Endothelial cell (in vitro differentiated cells): ENCODE measurements at regions not wholly inside any gene's neighbourhood (a gene's known extent, or its start where the extent isn't known, plus 50 kb on each side); places are given as distances from the start of the nearest gene placed in this dataset.

ENCODE experiments used
- DNase-seq: peaks from one replicate; pipeline ENCODE4 v3.0.0; 2021; ENCODE audit warnings: low spot score
- H3K27ac Mint-ChIP-seq: one replicate; pipeline ENCODE4 v1.8.0; 2021; ENCODE audit warnings: mixed read lengths, inconsistent platforms; ENCODE audit not compliant: unreplicated experiment
- H3K27me3 Mint-ChIP-seq: one replicate; pipeline ENCODE4 v1.8.0; 2021; ENCODE audit warnings: mild to moderate bottlenecking, moderate library complexity, mixed read lengths, inconsistent platforms; ENCODE audit not compliant: unreplicated experiment
- H3K36me3 Mint-ChIP-seq: one replicate; pipeline ENCODE4 v1.8.0; 2021; ENCODE audit warnings: mild to moderate bottlenecking, low read depth, mixed read lengths, inconsistent platforms; ENCODE audit not compliant: unreplicated experiment
- H3K4me1 Mint-ChIP-seq: one replicate; pipeline ENCODE4 v1.8.0; 2021; ENCODE audit warnings: mild to moderate bottlenecking, mixed read lengths, inconsistent platforms; ENCODE audit not compliant: unreplicated experiment
- H3K4me3 Mint-ChIP-seq: one replicate; pipeline ENCODE4 v1.8.0; 2021; ENCODE audit warnings: mild to moderate bottlenecking, mixed read lengths, inconsistent platforms; ENCODE audit not compliant: unreplicated experiment
- H3K9me3 Mint-ChIP-seq: one replicate; pipeline ENCODE4 v1.8.0; 2021; ENCODE audit warnings: mixed read lengths, inconsistent platforms; ENCODE audit not compliant: unreplicated experiment
- CTCF ChIP-seq: fragments of 200-600 bp; sonication (generic); IDR thresholded peaks from one replicate; pipeline ENCODE4 v1.5.0; 2021; ENCODE audit warnings: antibody characterized with exemption; ENCODE audit not compliant: unreplicated experiment

- H3K27ac Mint-ChIP-seq, result no peak overlapping the region
- no peaks in the 10 kb centered on the region for H3K9me3 Mint-ChIP-seq
- no peak overlapping the region for H3K4me3 Mint-ChIP-seq
- H3K4me1 Mint-ChIP-seq, result peaks cover 12% of the 10 kb centered on the region
- no peak for DNase-seq
- TF ChIP-seq CTCF, result no peak
- no peaks in the 10 kb centered on the region for H3K36me3 Mint-ChIP-seq
- peaks cover 4% of the 10 kb centered on the region for H3K27me3 Mint-ChIP-seq
Observed at GRCh38 chr15:92843326-92843725, 56.8 kb upstream of the CHD2 start.

DNA sequence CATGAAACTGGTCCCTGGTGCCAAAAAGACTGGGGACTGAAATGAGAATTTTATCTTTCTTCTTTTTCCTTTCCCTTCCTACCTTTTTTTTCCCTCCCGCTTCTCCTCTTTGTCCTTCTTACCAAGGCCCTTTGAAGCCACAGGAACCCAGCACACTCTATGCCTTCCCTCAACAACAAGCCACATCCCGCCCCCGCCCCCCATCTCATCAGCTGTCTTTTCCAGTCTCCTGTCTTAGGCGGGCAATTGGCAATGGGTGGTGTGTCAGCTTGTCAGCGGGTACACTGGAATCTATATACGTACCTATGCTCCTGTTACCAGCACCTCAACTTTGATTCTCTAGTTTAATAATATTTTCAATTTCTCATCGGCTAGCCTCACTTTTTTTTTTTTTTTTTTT, 56.3 kb upstream of the CHD2 start:
- H3K4me3 Mint-ChIP-seq, result no peak overlapping the region
- no peaks in the 10 kb centered on the region for H3K27me3 Mint-ChIP-seq
- H3K9me3 Mint-ChIP-seq, result no peaks in the 10 kb centered on the region
- H3K4me1 Mint-ChIP-seq, result peaks cover 12% of the 10 kb centered on the region
- no peaks in the 10 kb centered on the region for H3K36me3 Mint-ChIP-seq
- no peak for TF ChIP-seq CTCF
- no peak for DNase-seq
- no peak overlapping the region for H3K27ac Mint-ChIP-seq

DNA sequence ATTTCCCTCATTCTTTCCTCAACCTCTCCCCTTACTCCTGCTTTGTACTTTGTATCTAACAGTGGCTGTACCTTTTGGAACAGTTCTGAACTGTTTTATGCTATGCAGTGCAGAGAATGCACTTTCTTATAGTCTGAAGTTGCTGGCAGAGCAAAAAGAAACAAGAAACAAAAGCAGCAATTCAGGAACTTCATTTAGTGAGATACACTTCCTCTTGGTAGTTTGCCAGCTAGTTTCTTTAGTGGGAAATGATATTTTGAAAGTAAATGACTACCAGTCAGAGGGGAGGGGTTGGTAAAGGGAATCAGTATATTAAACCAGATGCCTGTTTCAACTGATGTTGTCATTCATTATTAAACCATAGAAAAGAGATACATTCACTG, 55.0 kb upstream of the CHD2 start:
- DNase-seq, result no peak
- Mint-ChIP-seq H3K27ac (peak overlapping the region; percentile 77), H3K4me1 (peaks cover 12% of the 10 kb centered on the region), H3K4me3 (no peak overlapping the region), H3K27me3 (no peaks in the 10 kb centered on the region), H3K9me3 (no peaks in the 10 kb centered on the region), H3K36me3 (no peaks in the 10 kb centered on the region)
- TF ChIP-seq CTCF, result no peak

- H3K9me3 Mint-ChIP-seq, result no peaks in the 10 kb centered on the region
- H3K4me3 Mint-ChIP-seq, result no peak overlapping the region
- H3K27ac Mint-ChIP-seq, result no peak overlapping the region
- H3K4me1 Mint-ChIP-seq, result peaks cover 12% of the 10 kb centered on the region
- no peaks in the 10 kb centered on the region for H3K36me3 Mint-ChIP-seq
- H3K27me3 Mint-ChIP-seq, result no peaks in the 10 kb centered on the region
- DNase-seq, result no peak
- TF ChIP-seq CTCF, result no peak
Observed at GRCh38 chr15:92846741-92847140, 53.4 kb upstream of the CHD2 start.

DNA sequence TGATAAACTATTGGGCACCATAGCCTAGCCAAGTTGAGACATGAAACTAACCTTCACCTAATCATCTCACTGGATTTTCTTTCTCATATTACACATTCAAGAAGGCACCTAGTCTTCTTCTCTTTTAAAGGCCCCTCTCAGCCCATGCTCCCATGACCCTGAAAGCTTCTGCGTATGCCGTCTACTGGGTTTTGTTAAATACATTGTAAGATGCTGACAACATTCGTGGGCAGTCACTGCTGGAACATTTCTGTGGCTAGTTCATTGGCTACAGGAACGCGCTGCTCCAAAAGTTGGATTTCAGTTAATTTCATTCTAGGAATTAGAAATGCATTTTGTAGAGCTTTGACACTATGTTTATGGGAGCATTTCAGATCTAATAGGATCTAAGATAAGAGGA, 52.3 kb upstream of the CHD2 start:
- no peak for TF ChIP-seq CTCF
- H3K27me3 Mint-ChIP-seq, result no peaks in the 10 kb centered on the region
- no peak overlapping the region for H3K27ac Mint-ChIP-seq
- no peaks in the 10 kb centered on the region for H3K36me3 Mint-ChIP-seq
- H3K9me3 Mint-ChIP-seq, result no peaks in the 10 kb centered on the region
- DNase-seq, result no peak
- H3K4me3 Mint-ChIP-seq, result no peak overlapping the region
- H3K4me1 Mint-ChIP-seq, result peaks cover 12% of the 10 kb centered on the region
